AML-193 (cell line): ENCODE measurements at regions not wholly inside any gene's neighbourhood (a gene's known extent, or its start where the extent isn't known, plus 50 kb on each side); places are given as distances from the start of the nearest gene placed in this dataset.
A peak's percentile ranks its signal among the peaks of the same experiment; 100 is the strongest.
"Not testable (repeated sequence)": the region's sequence is repeated elsewhere in the genome, so short reads cannot be mapped to it uniquely, and the experiment has no call there.

Experiments
- DNase-seq, 2 experiments: peaks; one replicate each; lab custom pipeline; 2025; lab: John Stamatoyannopoulos, UW

GRCh38 chr1:38500891-38501290, 358.7 kb downstream of the RRAGC start:
- DNase-seq, result no peak

GRCh38 chr1:38500352-38500751, 359.2 kb downstream of the RRAGC start:
- DNase-seq, result peak; percentile 10 to 50

- DNase-seq, result no peak
Observed at GRCh38 chr1:38498686-38499085, 360.9 kb downstream of the RRAGC start.

GRCh38 chr1:38497921-38498656, 361.5 kb downstream of the RRAGC start:
- DNase-seq, result no peak

GRCh38 chr1:38493306-38493705, 366.3 kb downstream of the RRAGC start:
- DNase-seq, result peak; percentile 51 to 65

- DNase-seq, result peak; percentile 13 to 17
Observed at GRCh38 chr1:38489844-38490270, 369.7 kb downstream of the RRAGC start.

GRCh38 chr1:38488162-38488898, 371.2 kb downstream of the RRAGC start:
- DNase-seq, result no peak

- no peak for DNase-seq
Observed at GRCh38 chr1:38487396-38487795, 372.2 kb downstream of the RRAGC start.

GRCh38 chr1:38486085-38486484, 373.5 kb downstream of the RRAGC start:
- no peak for DNase-seq

- DNase-seq, result no peak
Observed at GRCh38 chr1:38481871-38482826, 377.4 kb downstream of the RRAGC start.

GRCh38 chr1:38479662-38480061, 379.9 kb downstream of the RRAGC start:
- DNase-seq, result not testable (repeated sequence)

GRCh38 chr1:38477811-38478210, 381.8 kb downstream of the RRAGC start:
- no peak for DNase-seq

GRCh38 chr1:38476850-38477178, 382.8 kb downstream of the RRAGC start:
- no peak for DNase-seq

GRCh38 chr1:38476111-38476849, 383.3 kb downstream of the RRAGC start:
- DNase-seq, result no peak

- no peak for DNase-seq
Observed at GRCh38 chr1:38475624-38476005, 384.0 kb downstream of the RRAGC start.

- no peak for DNase-seq
Observed at GRCh38 chr1:38474738-38475623, 384.6 kb downstream of the RRAGC start.

GRCh38 chr1:38466487-38466886, 393.1 kb downstream of the RRAGC start:
- DNase-seq, result no peak

GRCh38 chr1:38465460-38465859, 394.1 kb downstream of the RRAGC start:
- DNase-seq, result no peak

GRCh38 chr1:38464071-38464661, 395.4 kb downstream of the RRAGC start:
- DNase-seq, result no peak

- no peak for DNase-seq
Observed at GRCh38 chr1:38463074-38463473, 396.5 kb downstream of the RRAGC start.
